ENCODE measurements at regions not wholly inside any gene's neighbourhood (a gene's known extent, or its start where the extent isn't known, plus 50 kb on each side); places are given as distances from the start of the nearest gene placed in this dataset.

- TF ChIP-seq POLR2A (IDR thresholded peaks at IDR 0.05; ENCODE audit: low read depth, low read length): no peak
- TF ChIP-seq POLR2AphosphoS5 (IDR thresholded peaks at IDR 0.05; ENCODE audit: low read depth, low read length): no peak
- no peak for TF ChIP-seq TAF1 (IDR thresholded peaks at IDR 0.05; ENCODE audit: low read depth, low read length)
- no peak for TF ChIP-seq SPI1 (IDR thresholded peaks at IDR 0.05; ENCODE audit: low read depth, low read length)
Measured at GRCh38 chr6:25199544-25199943, 79.6 kb upstream of the CARMIL1 start.
